Stimulated activated naive CD8-positive, alpha-beta T cell treated with anti-CD3 and anti-CD28 coated beads, Interleukin-15, amount 100 ng/mL, for 72 hours (primary cell): ENCODE measurements at regions not wholly inside any gene's neighbourhood (a gene's known extent, or its start where the extent isn't known, plus 50 kb on each side); places are given as distances from the start of the nearest gene placed in this dataset.

Experiments
- ATAC-seq: fragments of 150-1000 bp; cut with Tn5 transposase; 2 replicates; pipeline ENCODE4 v1.10.0; 2021; ENCODE audit warnings: mild to moderate bottlenecking, moderate library complexity
- DNase-seq, 2 donors: peaks; one replicate each; pipeline ENCODE4 v3.0.0; 2021 to 2022
- H3K27ac Mint-ChIP-seq, 2 donors: one replicate each; pipeline ENCODE4 v1.8.0; 2022; ENCODE audit warnings: mild to moderate bottlenecking in 2 of 2, mixed read lengths in 2 of 2, moderate library complexity in 2 of 2
- H3K27me3 Mint-ChIP-seq: one replicate; pipeline ENCODE4 v1.8.0; 2022; ENCODE audit warnings: mixed read lengths
- H3K4me1 Mint-ChIP-seq: one replicate; pipeline ENCODE4 v1.8.0; 2022; ENCODE audit warnings: mild to moderate bottlenecking, mixed read lengths
- H3K4me3 Mint-ChIP-seq, 2 donors: one replicate each; pipeline ENCODE4 v1.8.0; 2022; ENCODE audit warnings: mild to moderate bottlenecking in 2 of 2, mixed read lengths in 2 of 2, moderate library complexity in 1 of 2
- H3K9me3 Mint-ChIP-seq, 2 donors: one replicate each; pipeline ENCODE4 v1.8.0; 2022; ENCODE audit warnings: mixed read lengths in 2 of 2

DNA sequence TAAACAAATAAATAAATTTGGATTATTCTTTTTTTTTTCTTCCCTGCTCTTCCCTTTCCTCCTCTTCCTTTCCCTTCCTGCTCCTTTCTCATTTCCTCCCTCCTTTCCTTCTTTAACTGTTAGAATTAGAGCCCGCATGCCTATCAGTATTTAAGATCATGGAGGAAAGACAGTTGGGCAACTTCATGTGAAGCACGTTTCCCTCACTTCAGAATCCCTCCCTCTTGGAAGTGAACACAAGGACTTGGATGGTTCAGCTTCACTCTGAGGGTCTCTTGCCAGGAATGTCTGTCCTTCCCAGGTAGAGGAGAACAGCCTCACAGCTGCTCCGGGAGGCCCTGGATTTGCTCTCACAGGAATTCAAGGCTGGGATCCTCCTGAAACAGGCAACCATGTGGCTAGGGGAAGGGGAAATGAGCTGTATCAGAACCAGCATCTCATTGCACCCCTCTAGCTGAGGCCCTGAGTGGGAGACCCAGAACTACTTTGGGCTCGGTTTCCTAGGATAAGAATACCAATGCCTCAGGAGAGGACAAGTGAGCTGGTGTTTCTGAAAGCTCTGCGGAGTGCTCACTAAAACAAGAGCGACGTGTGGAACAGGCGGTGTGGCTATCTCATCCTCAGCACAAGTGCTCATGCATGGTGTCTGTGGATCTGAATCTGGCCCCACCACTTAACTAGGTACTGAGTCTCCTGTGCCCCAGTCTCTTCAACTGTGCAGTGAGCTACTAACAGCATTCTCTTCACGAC is 230.5 kb downstream of the MYCN start:
- no peaks in the 10 kb centered on the region for H3K9me3 Mint-ChIP-seq
- H3K27me3 Mint-ChIP-seq, result peaks cover 14% of the 10 kb centered on the region
- DNase-seq (no peak), ATAC-seq (no peak)
- no peaks in the 10 kb centered on the region for H3K4me1 Mint-ChIP-seq
- H3K4me3 Mint-ChIP-seq, result no peak overlapping the region
- peak overlapping the region in 1 of 2 donors; percentile 74 for H3K27ac Mint-ChIP-seq

DNA sequence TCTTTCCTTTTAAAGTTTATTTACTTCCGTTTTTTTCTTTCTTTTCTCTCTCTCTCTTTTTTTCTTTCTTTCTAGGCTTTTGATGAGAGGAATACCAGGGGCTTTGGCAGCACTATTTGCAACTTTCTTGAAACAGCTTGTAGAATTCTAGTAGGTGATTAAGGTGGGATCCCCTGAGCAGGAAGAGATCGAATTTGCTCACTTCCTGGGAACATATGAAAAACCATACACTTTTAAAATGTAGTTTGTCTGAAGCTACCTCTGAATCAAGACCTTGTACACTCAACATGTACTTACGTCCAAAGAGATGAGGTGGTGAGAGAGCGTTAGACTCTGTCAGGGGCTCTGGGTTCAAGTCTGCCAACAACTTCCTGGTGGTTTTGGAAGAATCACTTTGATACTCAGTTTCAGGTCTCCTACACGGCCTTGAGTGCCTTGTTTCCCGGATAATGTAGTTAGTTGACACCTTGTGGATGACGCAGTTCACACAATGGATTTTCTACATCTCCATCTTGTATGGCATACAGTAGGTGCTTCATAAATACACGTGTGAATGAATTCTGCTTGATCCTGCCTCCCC is 229.1 kb downstream of the MYCN start:
- no peaks in the 10 kb centered on the region for H3K4me1 Mint-ChIP-seq
- H3K4me3 Mint-ChIP-seq, result no peak overlapping the region
- H3K9me3 Mint-ChIP-seq, result no peaks in the 10 kb centered on the region
- H3K27ac Mint-ChIP-seq, result peak overlapping the region in 1 of 2 donors; percentile 51
- ATAC-seq, result no peak
- peaks cover 14% of the 10 kb centered on the region for H3K27me3 Mint-ChIP-seq
- DNase-seq, result no peak

DNA sequence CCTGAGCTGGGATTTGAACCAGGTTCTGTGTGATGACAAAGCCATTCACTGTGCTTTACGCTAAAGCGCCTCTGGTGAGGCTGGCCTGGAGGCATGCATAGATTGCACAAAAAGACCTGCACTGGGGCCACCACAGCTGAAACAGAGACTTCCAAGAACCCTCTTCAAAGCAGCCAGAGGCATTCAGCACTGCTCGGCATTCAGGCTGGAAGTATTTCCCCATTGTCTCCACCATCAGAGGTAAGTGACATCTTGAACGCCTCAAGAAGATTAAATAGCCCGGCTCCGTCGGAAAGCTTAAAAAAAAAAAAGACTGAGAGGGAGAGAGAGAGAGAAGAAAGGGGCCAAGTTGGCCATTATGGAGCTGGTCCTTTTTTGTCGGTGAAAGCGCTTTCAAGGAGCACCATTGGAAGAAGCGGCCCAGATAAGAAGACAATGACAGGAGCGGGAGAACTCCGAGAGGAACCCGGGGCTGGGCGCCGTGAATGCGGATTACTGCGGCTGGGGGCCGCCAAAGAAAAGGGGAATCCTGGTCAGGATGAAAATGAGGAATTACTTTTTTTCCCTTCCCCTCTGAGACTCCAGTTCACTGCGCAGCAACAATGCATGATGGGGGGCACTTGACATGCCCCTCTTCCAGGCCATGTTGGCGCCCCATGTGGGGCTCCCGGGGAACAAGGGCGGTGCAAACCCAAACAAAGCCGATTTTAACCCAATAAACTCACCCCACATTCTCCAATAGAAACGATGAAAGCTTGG is 228.3 kb downstream of the MYCN start:
- no peak overlapping the region for H3K4me3 Mint-ChIP-seq
- H3K27ac Mint-ChIP-seq, result no peak overlapping the region
- no peaks in the 10 kb centered on the region for H3K9me3 Mint-ChIP-seq
- DNase-seq (no peak), ATAC-seq (no peak)
- H3K27me3 Mint-ChIP-seq, result peaks cover 14% of the 10 kb centered on the region
- H3K4me1 Mint-ChIP-seq, result no peaks in the 10 kb centered on the region

DNA sequence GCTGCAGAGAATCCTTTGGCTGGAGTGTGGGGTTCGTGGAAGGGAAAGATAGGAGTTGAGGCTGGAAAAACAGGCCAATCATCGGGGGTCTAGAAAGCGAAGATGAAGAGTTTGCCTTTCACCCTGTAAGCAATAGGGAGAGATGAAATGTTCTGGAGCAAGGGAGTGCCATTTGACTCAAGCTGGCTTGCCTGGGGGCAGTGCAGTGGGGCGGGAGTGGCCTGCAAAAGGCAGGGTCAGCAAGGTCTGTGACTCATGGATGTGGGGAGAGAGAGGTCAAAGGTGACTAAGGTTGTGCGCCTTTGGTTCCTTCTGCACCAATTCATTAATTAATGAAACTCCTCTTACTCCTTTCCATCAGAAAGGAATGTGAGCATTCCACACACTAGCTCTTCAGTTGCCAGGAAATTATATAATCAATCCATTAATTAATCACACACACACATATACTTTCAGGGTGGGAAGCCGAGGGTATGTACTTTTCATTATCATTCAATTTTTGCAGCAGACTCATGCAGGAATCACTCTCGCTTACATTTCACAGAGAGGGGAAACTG is 227.6 kb downstream of the MYCN start:
- ATAC-seq (no peak), DNase-seq (no peak)
- Mint-ChIP-seq H3K4me3 (no peak overlapping the region), H3K27me3 (peaks cover 14% of the 10 kb centered on the region), H3K4me1 (no peaks in the 10 kb centered on the region), H3K9me3 (no peaks in the 10 kb centered on the region), H3K27ac (no peak overlapping the region)

DNA sequence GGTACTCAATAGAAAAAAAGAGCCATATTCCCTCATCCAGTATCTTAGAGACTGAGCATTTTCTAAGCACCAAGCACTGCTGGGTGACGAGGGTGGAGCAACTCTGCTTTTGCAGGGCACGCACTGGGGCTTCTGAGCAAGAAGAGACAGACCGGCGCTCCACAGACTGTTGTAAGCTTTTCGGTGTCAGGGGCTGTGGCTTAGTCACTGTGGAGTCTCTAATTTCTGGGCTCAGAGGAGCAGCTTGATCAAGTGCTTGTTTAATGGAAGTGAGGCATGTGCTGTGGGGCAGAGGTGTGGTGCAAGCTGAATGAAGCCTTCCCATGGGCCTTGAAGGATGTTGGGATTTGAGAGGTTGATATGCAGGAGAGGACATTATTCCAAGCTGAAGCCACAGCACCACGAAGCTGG is 227.1 kb downstream of the MYCN start:
- H3K27ac Mint-ChIP-seq, result no peak overlapping the region
- H3K9me3 Mint-ChIP-seq, result no peaks in the 10 kb centered on the region
- no peak overlapping the region for H3K4me3 Mint-ChIP-seq
- H3K27me3 Mint-ChIP-seq, result peaks cover 14% of the 10 kb centered on the region
- no peaks in the 10 kb centered on the region for H3K4me1 Mint-ChIP-seq
- ATAC-seq (no peak), DNase-seq (no peak)

DNA sequence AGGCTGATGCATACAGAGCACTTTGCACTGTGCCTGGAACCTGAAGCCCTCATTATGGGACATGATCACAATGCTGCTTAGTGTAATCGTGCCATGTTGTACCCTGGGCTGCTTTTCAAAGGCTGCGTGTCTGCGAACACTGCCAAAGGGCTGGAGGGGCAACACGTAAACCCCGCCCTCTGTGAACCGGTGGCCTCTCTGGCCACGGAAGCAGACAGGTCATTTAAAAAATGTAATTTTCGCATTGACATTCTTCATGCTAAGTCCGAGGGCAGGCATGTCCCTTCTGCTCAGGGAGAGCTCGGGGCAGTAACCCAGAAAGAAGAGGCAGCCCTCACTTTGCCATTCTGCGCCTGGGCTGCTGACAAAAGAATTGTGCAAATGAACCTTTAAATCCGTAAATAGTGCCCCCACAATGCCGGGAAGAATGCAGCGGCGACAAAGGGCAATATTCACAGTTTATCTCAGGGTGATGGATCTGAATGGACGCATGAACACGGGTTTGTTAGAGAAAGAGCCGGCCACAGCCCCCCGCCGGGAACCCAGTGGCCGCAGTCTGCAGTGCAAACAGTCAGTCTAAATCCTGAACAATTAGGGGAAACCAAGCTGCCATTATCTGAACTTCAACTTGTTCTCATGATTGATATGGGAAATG is 226.1 kb downstream of the MYCN start:
- no peaks in the 10 kb centered on the region for H3K9me3 Mint-ChIP-seq
- H3K27me3 Mint-ChIP-seq, result peaks cover 14% of the 10 kb centered on the region
- ATAC-seq (no peak), DNase-seq (no peak)
- no peaks in the 10 kb centered on the region for H3K4me1 Mint-ChIP-seq
- no peak overlapping the region for H3K27ac Mint-ChIP-seq
- H3K4me3 Mint-ChIP-seq, result no peak overlapping the region

DNA sequence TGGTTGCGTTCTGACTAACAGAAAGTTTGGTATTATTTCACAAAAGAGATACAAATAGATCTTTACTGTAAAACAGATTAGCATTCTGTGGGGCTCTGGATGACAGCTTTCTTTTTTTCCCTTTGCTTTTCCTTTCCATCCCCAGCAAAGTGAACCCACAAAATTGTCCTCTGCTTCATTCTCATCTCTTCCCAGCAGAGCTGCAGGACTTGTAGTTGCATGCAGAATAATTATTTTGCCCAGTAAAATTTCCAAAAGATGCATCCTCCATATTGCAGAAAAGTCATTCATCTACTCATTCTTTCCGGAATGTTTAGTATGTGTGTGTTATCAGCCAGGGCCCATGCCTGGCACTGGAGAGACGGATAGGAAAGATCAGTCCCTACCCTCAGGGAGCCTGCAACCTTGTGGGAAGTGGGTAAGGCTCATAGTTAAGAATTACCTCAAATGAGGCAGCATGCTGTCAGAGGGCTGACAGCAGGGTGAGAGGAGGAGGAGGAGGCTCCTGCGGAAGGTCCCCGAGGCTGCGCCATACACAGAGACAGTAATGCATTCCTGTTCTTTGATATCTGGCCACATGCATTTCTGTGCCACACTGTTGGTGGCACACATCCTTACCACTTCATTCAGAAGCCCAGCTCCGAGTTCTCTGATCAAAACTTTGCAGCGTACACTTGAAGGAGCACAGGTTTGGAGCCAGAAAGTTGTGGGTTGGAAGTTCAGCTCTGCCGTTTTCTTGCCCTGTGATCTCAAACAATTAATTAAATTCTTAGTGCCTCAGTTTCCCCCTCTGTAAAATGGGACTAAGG is 225.4 kb downstream of the MYCN start:
- no peak for ATAC-seq
- Mint-ChIP-seq H3K4me3 (no peak overlapping the region), H3K4me1 (no peaks in the 10 kb centered on the region)

DNA sequence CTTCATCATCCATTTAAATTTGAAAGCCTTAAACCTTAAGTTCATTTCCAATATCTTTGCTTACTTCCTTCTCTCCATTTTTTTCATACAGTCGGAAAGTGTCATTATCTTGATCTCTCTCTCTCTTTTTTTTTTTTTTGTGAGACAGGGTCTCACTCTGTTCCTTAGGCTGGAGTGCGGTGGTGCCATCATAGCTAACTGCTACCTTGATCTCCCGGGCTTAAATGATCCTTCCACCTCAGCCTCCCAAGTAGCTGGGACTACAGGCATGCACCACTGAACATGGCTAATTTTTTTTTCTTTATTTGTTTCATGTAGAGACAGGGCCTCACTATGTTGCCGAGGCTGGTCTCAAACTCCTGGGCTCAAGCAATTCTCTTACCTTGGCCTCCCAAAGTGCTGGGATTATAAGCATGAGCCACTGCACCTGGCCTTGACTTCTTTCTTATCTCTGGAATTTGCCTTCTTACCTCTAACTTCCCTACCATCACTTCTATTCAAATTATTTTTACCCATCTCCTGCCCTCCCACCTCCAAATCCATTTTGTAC is 222.2 kb downstream of the MYCN start:
- Mint-ChIP-seq H3K27ac (no peak overlapping the region), H3K27me3 (peaks cover 11% of the 10 kb centered on the region), H3K4me3 (no peak overlapping the region), H3K4me1 (no peaks in the 10 kb centered on the region), H3K9me3 (no peaks in the 10 kb centered on the region)
- ATAC-seq, result no peak
- no peak for DNase-seq

More for the DNA sequence above, 225.4 kb downstream of the MYCN start:
- H3K27me3 Mint-ChIP-seq, result peaks cover 11% of the 10 kb centered on the region
- DNase-seq, result no peak
- no peak overlapping the region for H3K27ac Mint-ChIP-seq
- no peaks in the 10 kb centered on the region for H3K9me3 Mint-ChIP-seq

DNA sequence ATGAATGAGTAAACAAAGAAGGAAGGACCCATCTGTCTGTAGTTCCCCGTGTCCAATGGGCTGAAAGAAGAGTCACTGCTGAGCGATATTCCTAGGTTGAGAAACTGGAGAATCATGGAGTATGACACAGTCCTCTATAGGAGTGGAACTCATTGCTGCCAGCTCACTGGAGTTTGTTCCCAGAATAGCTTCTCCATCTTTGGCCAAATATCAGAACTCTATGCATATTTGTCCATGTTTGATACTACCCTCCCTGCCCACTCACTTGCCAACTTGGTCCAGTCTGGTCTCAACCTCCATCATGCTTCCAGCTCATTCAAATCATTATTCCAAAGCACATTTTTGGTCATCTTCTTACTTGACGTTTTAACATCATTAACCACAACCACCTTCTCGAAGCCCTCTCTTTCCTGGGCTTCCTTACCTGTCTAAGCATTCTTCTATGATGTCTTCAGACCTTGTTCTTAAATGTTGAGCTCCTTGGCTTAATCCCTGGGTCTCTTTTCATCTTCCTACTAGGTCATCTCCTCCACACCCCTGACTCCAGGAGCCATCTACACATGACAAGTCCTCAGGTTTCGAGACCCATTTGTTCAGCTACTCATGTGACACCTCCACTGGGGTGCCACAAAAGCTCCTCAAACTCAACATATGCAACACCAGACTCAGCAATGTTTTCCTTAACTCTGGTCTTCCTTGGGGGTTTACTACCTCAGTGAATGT is 221.6 kb downstream of the MYCN start:
- H3K27ac Mint-ChIP-seq, result no peak overlapping the region
- H3K4me1 Mint-ChIP-seq, result no peaks in the 10 kb centered on the region
- ATAC-seq (no peak), DNase-seq (no peak)
- peaks cover 11% of the 10 kb centered on the region for H3K27me3 Mint-ChIP-seq
- H3K4me3 Mint-ChIP-seq, result no peak overlapping the region
- H3K9me3 Mint-ChIP-seq, result no peaks in the 10 kb centered on the region

DNA sequence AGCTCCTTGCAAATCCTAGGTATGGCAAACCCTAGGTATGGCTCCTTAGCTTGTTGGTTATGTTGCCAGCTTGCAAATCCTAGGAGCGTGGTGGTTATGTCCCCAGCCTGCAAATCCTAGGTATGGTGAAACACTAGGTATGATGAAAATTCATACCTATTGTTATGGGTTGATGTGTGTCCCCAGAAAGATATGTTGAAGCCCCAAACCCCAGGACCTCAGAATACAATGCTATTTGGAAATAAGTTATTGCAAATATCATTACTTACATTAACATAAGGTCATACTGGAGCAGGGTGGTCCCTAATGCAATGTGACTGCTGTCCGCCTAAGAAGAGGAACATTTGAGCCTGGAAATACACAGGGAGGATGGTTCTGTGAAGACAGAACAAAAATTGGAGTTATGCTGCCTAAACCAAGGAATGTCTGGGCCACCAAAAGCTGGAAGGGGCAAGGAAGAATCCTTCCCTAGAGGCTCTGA is 220.8 kb downstream of the MYCN start:
- no peak overlapping the region for H3K4me3 Mint-ChIP-seq
- H3K9me3 Mint-ChIP-seq, result no peaks in the 10 kb centered on the region
- DNase-seq, result no peak
- peaks cover 11% of the 10 kb centered on the region for H3K27me3 Mint-ChIP-seq
- H3K27ac Mint-ChIP-seq, result no peak overlapping the region
- no peaks in the 10 kb centered on the region for H3K4me1 Mint-ChIP-seq
- no peak for ATAC-seq

DNA sequence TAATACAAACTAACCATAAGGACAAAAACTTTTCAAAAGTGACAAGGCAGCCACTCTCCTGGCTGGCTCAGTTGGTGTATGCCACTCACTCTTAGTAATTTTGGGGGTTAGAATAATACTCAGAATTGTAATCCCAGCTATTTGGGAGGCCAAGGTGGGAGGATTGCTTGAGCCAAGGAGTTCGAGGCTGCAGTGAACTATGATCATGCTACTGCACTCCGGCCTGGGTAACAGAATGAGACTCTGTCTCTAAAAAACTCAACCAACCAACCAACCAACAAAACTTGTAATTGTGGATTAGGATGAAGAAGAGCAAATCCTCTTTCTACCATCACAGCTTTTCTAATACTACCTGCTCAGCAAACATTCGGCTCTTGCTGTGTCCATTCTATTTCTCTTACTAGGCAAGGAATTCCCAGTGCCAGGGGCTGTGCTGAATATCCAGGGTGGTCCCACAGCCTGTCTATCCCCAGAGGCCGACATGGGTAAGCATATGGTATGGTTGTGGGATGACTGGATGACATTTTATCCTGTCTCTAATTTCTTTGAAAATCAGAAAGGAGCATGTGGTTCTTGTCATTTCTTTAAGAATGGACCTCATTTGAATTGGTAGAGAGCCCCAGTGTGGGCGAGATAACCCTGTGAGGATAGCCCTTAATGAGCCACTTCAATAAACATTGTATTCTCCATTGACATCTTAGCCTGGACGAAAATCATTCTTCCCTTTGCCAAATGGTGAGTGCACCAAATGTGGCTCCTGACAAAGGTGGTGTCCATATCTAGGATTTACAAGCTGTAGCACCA is 220.1 kb downstream of the MYCN start:
- peaks cover 11% of the 10 kb centered on the region for H3K27me3 Mint-ChIP-seq
- H3K9me3 Mint-ChIP-seq, result no peaks in the 10 kb centered on the region

DNA sequence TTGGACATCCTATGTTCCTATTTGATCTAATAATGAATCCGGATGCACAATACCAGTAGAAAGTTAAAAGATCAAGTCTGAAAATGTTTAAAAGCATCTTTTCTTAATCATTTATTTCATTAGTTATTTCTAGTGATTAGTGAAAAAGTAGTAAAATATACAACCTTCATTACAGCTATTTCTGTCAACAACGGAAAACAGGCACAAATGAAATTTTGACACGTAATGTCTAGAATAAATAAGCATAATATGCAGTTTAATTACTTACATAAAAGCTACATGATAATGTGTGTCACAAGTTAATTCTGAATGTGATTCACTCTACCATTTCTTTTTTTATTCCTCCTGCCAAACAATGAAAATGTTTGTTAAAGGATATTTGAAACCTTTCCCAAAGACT is 216.1 kb downstream of the MYCN start:
- Mint-ChIP-seq H3K4me3 (no peak overlapping the region), H3K27me3 (peaks cover 21% of the 10 kb centered on the region), H3K9me3 (no peaks in the 10 kb centered on the region), H3K4me1 (no peaks in the 10 kb centered on the region), H3K27ac (no peak overlapping the region)
- ATAC-seq, result no peak
- no peak for DNase-seq

More for the DNA sequence above, 220.1 kb downstream of the MYCN start:
- DNase-seq (no peak), ATAC-seq (no peak)
- no peak overlapping the region for H3K27ac Mint-ChIP-seq
- H3K4me3 Mint-ChIP-seq, result no peak overlapping the region
- H3K4me1 Mint-ChIP-seq, result no peaks in the 10 kb centered on the region

DNA sequence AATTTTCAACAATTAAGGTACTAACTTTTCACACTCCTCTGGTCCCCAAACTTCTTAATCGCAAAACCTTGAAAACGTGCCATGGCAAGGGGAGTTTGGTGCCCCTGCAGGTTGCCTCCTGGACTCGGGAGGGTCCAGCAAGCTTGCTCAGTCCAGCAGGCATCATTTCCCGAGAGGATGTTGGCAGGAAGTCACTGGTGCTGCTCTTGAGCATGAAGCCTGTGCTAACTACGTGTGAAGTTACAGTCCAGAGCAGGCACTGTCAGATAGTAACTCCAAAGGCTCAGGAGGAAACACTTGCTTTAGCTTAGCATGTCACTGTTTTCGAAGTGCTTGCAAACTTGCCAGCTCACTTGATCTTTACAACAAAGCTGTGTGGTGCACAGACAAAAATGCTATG is 215.4 kb downstream of the MYCN start:
- Mint-ChIP-seq H3K27me3 (peaks cover 21% of the 10 kb centered on the region), H3K4me3 (no peak overlapping the region), H3K27ac (no peak overlapping the region), H3K9me3 (no peaks in the 10 kb centered on the region), H3K4me1 (no peaks in the 10 kb centered on the region)
- no peak for ATAC-seq
- no peak for DNase-seq
